ENCODE measurements at regions not wholly inside any gene's neighbourhood (a gene's known extent, or its start where the extent isn't known, plus 50 kb on each side); places are given as distances from the start of the nearest gene placed in this dataset.
"Not testable (repeated sequence)": the region's sequence is repeated elsewhere in the genome, so short reads cannot be mapped to it uniquely, and the experiment has no call there.

GRCh38 chr6:150755042-150755441 lies 110.5 kb upstream of the MTHFD1L start:
- H3K79me2 ChIP-seq (ENCODE audit: low read length), result no peaks in the 10 kb centered on the region
- intact Hi-C loops (cut with micrococcal nuclease), result no loop called here
- H3K4me2 ChIP-seq (ENCODE audit: low read length), result no peak overlapping the region
- TF ChIP-seq EZH2 (IDR thresholded peaks at IDR 0.05; ENCODE audit: low read length, unreplicated experiment) (no peak), CTCF (conservative IDR thresholded peaks at IDR 0.05; ENCODE audit: low read depth, low read length) (no peak), EZH2phosphoT487 (IDR thresholded peaks at IDR 0.05; ENCODE audit: borderline replicate concordance, low read length) (no peak)
- H3F3A ChIP-seq (ENCODE audit: low read length, unreplicated experiment), result no peaks in the 10 kb centered on the region
- H3K9me3 ChIP-seq (ENCODE audit: low read length), result no peaks in the 10 kb centered on the region
- H3K27me3 ChIP-seq (ENCODE audit: low read length), result no peaks in the 10 kb centered on the region
- no peak overlapping the region for H3K4me3 ChIP-seq (ENCODE audit: low read length)
- no peak for DNase-seq
- CTCF ChIA-PET, result no interaction called here
- H3K9ac ChIP-seq (ENCODE audit: low read length), result no peak overlapping the region
- no peaks in the 10 kb centered on the region for H3K36me3 ChIP-seq (ENCODE audit: low read depth, low read length)
- H4K20me1 ChIP-seq (ENCODE audit: low read length), result no peaks in the 10 kb centered on the region
- POLR2A ChIA-PET (ENCODE audit: unreplicated experiment), result no interaction called here
- no peak for ATAC-seq
- H3K4me1 ChIP-seq (ENCODE audit: insufficient read depth, low read length), result no peaks in the 10 kb centered on the region
- H3K9me2 ChIP-seq (replicated peaks; ENCODE audit: low read length), result no peaks in the 10 kb centered on the region
- no peak overlapping the region for H3K27ac ChIP-seq (ENCODE audit: low read length)
- no TSS peak for BruUV-seq (replicated peaks)
- no peak overlapping the region for H2AFZ ChIP-seq (ENCODE audit: low read length)

DNA sequence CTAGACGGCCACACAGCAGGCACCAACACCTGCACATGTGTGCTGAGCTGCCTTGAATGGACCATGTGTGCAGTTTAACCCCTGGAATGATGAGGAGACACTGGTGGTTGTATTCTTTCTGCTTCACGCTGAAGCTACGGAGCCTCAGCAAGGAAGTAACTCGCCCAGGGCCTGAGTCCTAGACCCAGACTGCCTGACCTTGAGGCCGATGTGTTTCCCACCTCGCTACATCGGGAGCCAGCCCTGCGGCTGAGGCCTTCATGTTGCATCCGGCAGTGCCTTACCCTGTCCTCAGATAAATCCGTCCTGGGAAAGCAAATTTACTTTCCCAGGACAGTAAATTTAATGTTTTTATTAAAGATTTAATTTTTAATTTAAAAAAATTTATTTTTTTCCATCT lies 110.0 kb upstream of the MTHFD1L start:
- no peak overlapping the region for H3K9ac ChIP-seq (ENCODE audit: low read length)
- no peaks in the 10 kb centered on the region for H3K27me3 ChIP-seq (ENCODE audit: low read length)
- no peaks in the 10 kb centered on the region for H3K9me2 ChIP-seq (replicated peaks; ENCODE audit: low read length)
- no peaks in the 10 kb centered on the region for H4K20me1 ChIP-seq (ENCODE audit: low read length)
- no TSS peak for BruUV-seq (replicated peaks)
- H3K4me1 ChIP-seq (ENCODE audit: insufficient read depth, low read length), result no peaks in the 10 kb centered on the region
- no peak overlapping the region for H3K4me3 ChIP-seq (ENCODE audit: low read length)
- CTCF ChIA-PET, result no interaction called here
- ATAC-seq, result no peak
- H2AFZ ChIP-seq (ENCODE audit: low read length), result no peak overlapping the region
- no peak for DNase-seq
- H3K79me2 ChIP-seq (ENCODE audit: low read length), result no peaks in the 10 kb centered on the region
- POLR2A ChIA-PET (ENCODE audit: unreplicated experiment), result no interaction called here
- no peaks in the 10 kb centered on the region for H3K36me3 ChIP-seq (ENCODE audit: low read depth, low read length)
- intact Hi-C loops (cut with micrococcal nuclease), result no loop called here
- H3K27ac ChIP-seq (ENCODE audit: low read length), result no peak overlapping the region
- TF ChIP-seq EZH2 (IDR thresholded peaks at IDR 0.05; ENCODE audit: low read length, unreplicated experiment) (no peak), CTCF (conservative IDR thresholded peaks at IDR 0.05; ENCODE audit: low read depth, low read length) (no peak), EZH2phosphoT487 (IDR thresholded peaks at IDR 0.05; ENCODE audit: borderline replicate concordance, low read length) (no peak)
- H3F3A ChIP-seq (ENCODE audit: low read length, unreplicated experiment), result no peaks in the 10 kb centered on the region
- H3K9me3 ChIP-seq (ENCODE audit: low read length), result no peaks in the 10 kb centered on the region
- no peak overlapping the region for H3K4me2 ChIP-seq (ENCODE audit: low read length)

GRCh38 chr6:150756173-150756572 lies 109.3 kb upstream of the MTHFD1L start:
- POLR2A ChIA-PET (ENCODE audit: unreplicated experiment), result no interaction called here
- no peak for DNase-seq
- CTCF ChIA-PET, result no interaction called here

GRCh38 chr6:150757807-150758206 lies 107.7 kb upstream of the MTHFD1L start:
- H3K4me1 ChIP-seq (ENCODE audit: insufficient read depth, low read length); BruUV-seq (replicated peaks); H3K36me3 ChIP-seq (ENCODE audit: low read depth, low read length); CTCF ChIA-PET; H4K20me1 ChIP-seq (ENCODE audit: low read length); intact Hi-C loops (cut with micrococcal nuclease); POLR2A ChIA-PET (ENCODE audit: unreplicated experiment); H3K27me3 ChIP-seq (ENCODE audit: low read length); ATAC-seq; DNase-seq; H3K79me2 ChIP-seq (ENCODE audit: low read length); H3F3A ChIP-seq (ENCODE audit: low read length, unreplicated experiment); H3K4me2 ChIP-seq (ENCODE audit: low read length); H3K9me3 ChIP-seq (ENCODE audit: low read length); H3K27ac ChIP-seq (ENCODE audit: low read length); H3K9me2 ChIP-seq (replicated peaks; ENCODE audit: low read length); H3K9ac ChIP-seq (ENCODE audit: low read length); H3K4me3 ChIP-seq (ENCODE audit: low read length); H2AFZ ChIP-seq (ENCODE audit: low read length): not testable (repeated sequence)

More at GRCh38 chr6:150756173-150756572, 109.3 kb upstream of the MTHFD1L start:
- no peak for ATAC-seq
- Histone ChIP-seq H4K20me1 (ENCODE audit: low read length) (no peaks in the 10 kb centered on the region), H3K9ac (ENCODE audit: low read length) (no peak overlapping the region), H3K4me1 (ENCODE audit: insufficient read depth, low read length) (no peaks in the 10 kb centered on the region), H3K79me2 (ENCODE audit: low read length) (no peaks in the 10 kb centered on the region), H3K27me3 (ENCODE audit: low read length) (no peaks in the 10 kb centered on the region), H3K27ac (ENCODE audit: low read length) (no peak overlapping the region), H3K9me3 (ENCODE audit: low read length) (no peaks in the 10 kb centered on the region), H3K9me2 (replicated peaks; ENCODE audit: low read length) (no peaks in the 10 kb centered on the region), H3K4me3 (ENCODE audit: low read length) (no peak overlapping the region), H2AFZ (ENCODE audit: low read length) (no peak overlapping the region), H3F3A (ENCODE audit: low read length, unreplicated experiment) (no peaks in the 10 kb centered on the region), H3K4me2 (ENCODE audit: low read length) (no peak overlapping the region), H3K36me3 (ENCODE audit: low read depth, low read length) (no peaks in the 10 kb centered on the region)
- no TSS peak for BruUV-seq (replicated peaks)
- intact Hi-C loops (cut with micrococcal nuclease), result no loop called here
- TF ChIP-seq EZH2 (IDR thresholded peaks at IDR 0.05; ENCODE audit: low read length, unreplicated experiment) (no peak), CTCF (conservative IDR thresholded peaks at IDR 0.05; ENCODE audit: low read depth, low read length) (no peak), EZH2phosphoT487 (IDR thresholded peaks at IDR 0.05; ENCODE audit: borderline replicate concordance, low read length) (no peak)

All from PC-3 (cell line).